Endothelial cell of umbilical vein (primary cell): ENCODE measurements at regions not wholly inside any gene's neighbourhood (a gene's known extent, or its start where the extent isn't known, plus 50 kb on each side); places are given as distances from the start of the nearest gene placed in this dataset.

Experiments used
- BruUV-seq: library from RNA; stranded (reverse); fragments of 400-500 nt; replicated peaks from 2 replicates; lab custom pipeline; 2021; lab: Mats Ljungman, UMichigan
- CTCF ChIA-PET: fragments of 300-600, 350-600 bp; sonication (Branson Sonifier 250); formaldehyde crosslinking; loops from one replicate; lab custom pipeline; 2021; ENCODE audit warnings: antibody characterized with exemption, inconsistent platforms; lab: Charles Lee
- POLR2A ChIA-PET: fragments of 300-600, 350-600 bp; sonication (Branson Sonifier 250); formaldehyde crosslinking; loops from one replicate; lab custom pipeline; 2021; ENCODE audit warnings: antibody characterized with exemption, inconsistent platforms; lab: Charles Lee
- DNase-seq: peaks from one replicate; pipeline ENCODE4 v3.0.0-alpha.2; 2011; ENCODE audit warnings: low read depth, low spot score
- FAIRE-seq: peaks from 2 replicates; lab custom pipeline; 2011; peaks lifted over from hg19 to GRCh38; lab: Jason Lieb, UNC
- H2AFZ ChIP-seq: 2 replicates; pipeline ENCODE4 v1.6.0; 2012; ENCODE audit warnings: low read depth, low read length, control low read depth, inconsistent platforms
- H3K27ac ChIP-seq: 2 replicates; pipeline ENCODE4 v1.5.1; 2011; ENCODE audit warnings: low read depth, mild to moderate bottlenecking, control low read depth, low read length, moderate library complexity; ENCODE audit not compliant: insufficient read depth
- H3K27me3 ChIP-seq, 2 experiments: 2 replicates each; pipeline versions ENCODE4 v1.6.0 to v1.6.1; 2011; ENCODE audit warnings: low read length in 2 of 2, mixed read lengths in 1 of 2; ENCODE audit not compliant: control insufficient read depth in 2 of 2, insufficient read depth in 2 of 2
- H3K36me3 ChIP-seq, 2 experiments: 2 replicates in 1 of 2; 3 replicates in 1 of 2; pipeline ENCODE4 v1.5.1; 2011; ENCODE audit warnings: low read length in 2 of 2, mild to moderate bottlenecking in 1 of 2, moderate library complexity in 1 of 2; ENCODE audit not compliant: control insufficient read depth in 2 of 2, insufficient read depth in 2 of 2; ENCODE audit errors: extremely low read depth in 1 of 2
- H3K4me1 ChIP-seq: 3 replicates; pipeline ENCODE4 v1.5.1; 2011; ENCODE audit warnings: mild to moderate bottlenecking, low read length; ENCODE audit not compliant: control insufficient read depth, insufficient read depth; ENCODE audit errors: extremely low read depth
- H3K4me2 ChIP-seq: 2 replicates; pipeline ENCODE4 v1.6.1; 2011; ENCODE audit warnings: low read length, control low read depth, mixed read lengths; ENCODE audit not compliant: insufficient read depth
- H3K4me3 ChIP-seq, 3 experiments: fragments of 200-600 bp in 1 of 3; sonication (generic), shearing (Covaris generic) in 1 of 3; replicated peaks in 1 of 3; 2 replicates each; pipeline ENCODE4 v1.5.1; 2011 to 2016; ENCODE audit warnings: control low read depth in 3 of 3, low read length in 3 of 3, mild to moderate bottlenecking in 2 of 3, inconsistent platforms in 1 of 3, low read depth in 1 of 3, moderate library complexity in 1 of 3; ENCODE audit not compliant: insufficient read depth in 1 of 3
- H3K79me2 ChIP-seq: 2 replicates; pipeline ENCODE4 v1.6.0; 2012; ENCODE audit warnings: low read length, inconsistent platforms; ENCODE audit not compliant: control insufficient read depth, insufficient read depth
- H3K9ac ChIP-seq: replicated peaks from 2 replicates; pipeline ENCODE3; 2011; ENCODE audit warnings: low read length, control low read depth; ENCODE audit not compliant: insufficient read depth; ENCODE audit errors: extremely low read depth
- H3K9me1 ChIP-seq: replicated peaks from 3 replicates; pipeline ENCODE4 v1.6.0; 2011; ENCODE audit warnings: mild to moderate bottlenecking, low read length; ENCODE audit not compliant: control insufficient read depth, insufficient read depth; ENCODE audit errors: extremely low read depth
- H3K9me3 ChIP-seq: replicated peaks from 2 replicates; pipeline ENCODE4 v1.5.1; 2012; ENCODE audit warnings: low read length, inconsistent platforms; ENCODE audit not compliant: control insufficient read depth, insufficient read depth
- H4K20me1 ChIP-seq: replicated peaks from 2 replicates; pipeline ENCODE3; 2011; ENCODE audit warnings: mild to moderate bottlenecking, low read length; ENCODE audit not compliant: control insufficient read depth, insufficient read depth; ENCODE audit errors: extremely low read depth
- EZH2 ChIP-seq: IDR thresholded peaks from 2 replicates; pipeline ENCODE4 v1.6.1; 2012; ENCODE audit warnings: borderline replicate concordance, low read depth, mild to moderate bottlenecking, moderate library complexity, low read length, inconsistent platforms; ENCODE audit not compliant: severe bottlenecking
- FOS ChIP-seq: IDR thresholded peaks from 2 replicates; pipeline ENCODE4 v1.6.1; 2011; ENCODE audit warnings: mild to moderate bottlenecking, low read length, moderate library complexity, borderline replicate concordance; ENCODE audit not compliant: insufficient read depth
- GATA2 ChIP-seq: IDR thresholded peaks from 2 replicates; pipeline ENCODE4 v1.7.0; 2011; ENCODE audit warnings: low read depth, mild to moderate bottlenecking, moderate library complexity, mixed read lengths, low read length; ENCODE audit not compliant: insufficient read length, insufficient read depth
- JUN ChIP-seq: IDR thresholded peaks from 2 replicates; pipeline ENCODE4 v1.6.1; 2011; ENCODE audit warnings: borderline replicate concordance, low read depth; ENCODE audit not compliant: insufficient read length, insufficient read depth
- MYC ChIP-seq: IDR thresholded peaks from one replicate; pipeline ENCODE4 v1.6.1; 2011; ENCODE audit warnings: mild to moderate bottlenecking, low read depth, low read length
- POLR2A ChIP-seq: IDR thresholded peaks from 2 replicates; pipeline ENCODE4 v1.6.1; 2012; ENCODE audit warnings: low read depth, mild to moderate bottlenecking, control low read depth, low read length
- POLR2AphosphoS5 ChIP-seq: IDR thresholded peaks from 2 replicates; pipeline ENCODE4 v1.6.1; 2012; ENCODE audit warnings: low read depth, mild to moderate bottlenecking, control low read depth, low read length, moderate library complexity; ENCODE audit not compliant: insufficient read depth
- dilution Hi-C: fragments of 300-500 bp; cut with MboI; formaldehyde crosslinking; loops from one replicate; pipeline ENCODE4 v1.15.0; 2019; ENCODE audit warnings: low sequenced_read_pairs; ENCODE audit not compliant: extremely low pct_ligation_motif_present
- intact Hi-C: fragments of 100-400 bp; cut with micrococcal nuclease; formaldehyde crosslinking; loops from one replicate; pipeline ENCODE4 v1.10.0; 2022
- TF ChIP-seq, protein P1 (sequence below): IDR thresholded peaks from 2 replicates; pipeline ENCODE4 v1.6.1; 2011; ENCODE audit not compliant: insufficient read depth, insufficient read length
- TF ChIP-seq, protein P2 (sequence below), 2 donors: IDR thresholded peaks; 1 replicate in 1 of 2; 2 replicates in 1 of 2; pipeline ENCODE4 v1.5.1; 2011; ENCODE audit warnings: low read length in 2 of 2, mild to moderate bottlenecking in 2 of 2, moderate library complexity in 2 of 2, control low read depth in 1 of 2, inconsistent platforms in 1 of 2, low read depth in 1 of 2; ENCODE audit not compliant: insufficient read depth in 1 of 2; ENCODE audit errors: extremely low read depth in 1 of 2

DNA sequence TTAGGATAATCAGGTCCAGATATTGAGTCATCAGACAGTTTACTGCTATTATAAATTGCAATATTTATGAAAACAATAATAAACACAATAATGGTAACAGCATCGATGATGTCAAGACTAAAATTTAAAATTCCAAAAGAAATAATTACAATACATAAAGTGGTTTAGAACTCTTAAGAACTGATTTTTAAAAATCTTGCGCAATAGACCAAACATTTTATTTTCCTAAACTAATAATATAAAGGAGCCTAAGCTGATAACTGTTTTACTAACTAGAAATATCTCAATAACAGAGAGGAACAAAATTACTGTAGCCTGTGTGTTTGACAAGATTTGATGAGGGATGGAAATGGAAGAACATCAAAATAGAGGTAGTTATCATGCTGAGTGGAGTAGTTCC lies 93.9 kb upstream of the TRHDE start:
- H3K27ac ChIP-seq = no peak overlapping the region
- no peaks in the 10 kb centered on the region for H3K79me2 ChIP-seq
- ChIA-PET POLR2A (no interaction called here), CTCF (no interaction called here)
- H4K20me1 ChIP-seq = no peaks in the 10 kb centered on the region
- no peaks in the 10 kb centered on the region for H3K27me3 ChIP-seq
- no peak overlapping the region for H2AFZ ChIP-seq
- no peak overlapping the region for H3K9ac ChIP-seq
- H3K9me3 ChIP-seq = peaks cover 3% of the 10 kb centered on the region
- H3K4me3 ChIP-seq = no peak overlapping the region
- TF ChIP-seq JUN (no peak), POLR2AphosphoS5 (no peak), MYC (no peak), POLR2A (no peak), FOS (no peak), GATA2 (no peak), EZH2 (no peak)
- TF ChIP-seq, protein P1, sequence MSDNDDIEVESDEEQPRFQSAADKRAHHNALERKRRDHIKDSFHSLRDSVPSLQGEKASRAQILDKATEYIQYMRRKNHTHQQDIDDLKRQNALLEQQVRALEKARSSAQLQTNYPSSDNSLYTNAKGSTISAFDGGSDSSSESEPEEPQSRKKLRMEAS = no peak
- TF ChIP-seq, protein P2, sequence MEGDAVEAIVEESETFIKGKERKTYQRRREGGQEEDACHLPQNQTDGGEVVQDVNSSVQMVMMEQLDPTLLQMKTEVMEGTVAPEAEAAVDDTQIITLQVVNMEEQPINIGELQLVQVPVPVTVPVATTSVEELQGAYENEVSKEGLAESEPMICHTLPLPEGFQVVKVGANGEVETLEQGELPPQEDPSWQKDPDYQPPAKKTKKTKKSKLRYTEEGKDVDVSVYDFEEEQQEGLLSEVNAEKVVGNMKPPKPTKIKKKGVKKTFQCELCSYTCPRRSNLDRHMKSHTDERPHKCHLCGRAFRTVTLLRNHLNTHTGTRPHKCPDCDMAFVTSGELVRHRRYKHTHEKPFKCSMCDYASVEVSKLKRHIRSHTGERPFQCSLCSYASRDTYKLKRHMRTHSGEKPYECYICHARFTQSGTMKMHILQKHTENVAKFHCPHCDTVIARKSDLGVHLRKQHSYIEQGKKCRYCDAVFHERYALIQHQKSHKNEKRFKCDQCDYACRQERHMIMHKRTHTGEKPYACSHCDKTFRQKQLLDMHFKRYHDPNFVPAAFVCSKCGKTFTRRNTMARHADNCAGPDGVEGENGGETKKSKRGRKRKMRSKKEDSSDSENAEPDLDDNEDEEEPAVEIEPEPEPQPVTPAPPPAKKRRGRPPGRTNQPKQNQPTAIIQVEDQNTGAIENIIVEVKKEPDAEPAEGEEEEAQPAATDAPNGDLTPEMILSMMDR (IDR thresholded peaks at IDR 0.05; ENCODE audit: extremely low read depth in 1 of 2, insufficient read depth in 1 of 2, low read depth in 1 of 2, low read length in 2 of 2) = no peak
- H3K9me1 ChIP-seq = no peaks in the 10 kb centered on the region
- intact Hi-C loops = no loop called here
- FAIRE-seq = no peak
- dilution Hi-C loops = no loop called here
- no peaks in the 10 kb centered on the region for H3K4me1 ChIP-seq
- no peak for DNase-seq
- H3K4me2 ChIP-seq = no peak overlapping the region
- no TSS peak for BruUV-seq
- no peaks in the 10 kb centered on the region for H3K36me3 ChIP-seq
